22Rv1 (cell line): ENCODE measurements at regions not wholly inside any gene's neighbourhood (a gene's known extent, or its start where the extent isn't known, plus 50 kb on each side); places are given as distances from the start of the nearest gene placed in this dataset.
A peak's percentile ranks its signal among the peaks of the same experiment; 100 is the strongest.

ENCODE experiments used
- H3K27ac ChIP-seq: fragments of 450-650 bp; 2 replicates; pipeline ENCODE4 v1.5.1; 2017
- CTCF ChIP-seq: fragments of 450-650 bp; IDR thresholded peaks from 2 replicates; pipeline ENCODE4 v1.5.1; 2017; ENCODE audit warnings: mild to moderate bottlenecking
- ZFX ChIP-seq: fragments of 450-650 bp; IDR thresholded peaks from 2 replicates; pipeline ENCODE4 v1.6.1; 2017; ENCODE audit warnings: antibody characterized with exemption, borderline replicate concordance

- no peak for TF ChIP-seq ZFX
- TF ChIP-seq CTCF, result no peak
- H3K27ac ChIP-seq, result peak overlapping the region; percentile 61
Observed at GRCh38 chr10:112082120-112082519, 101.4 kb downstream of the GPAM start.

GRCh38 chr10:112083472-112083871, 100.1 kb downstream of the GPAM start:
- TF ChIP-seq CTCF (no peak), ZFX (no peak)
- H3K27ac ChIP-seq, result peak overlapping the region; percentile 61; the same call in 1 of the 2 replicates

- TF ChIP-seq ZFX (no peak), CTCF (no peak)
- H3K27ac ChIP-seq, result no peak overlapping the region
Observed at GRCh38 chr10:112087953-112088456, 95.6 kb downstream of the GPAM start.

GRCh38 chr10:112091703-112092102, 91.9 kb downstream of the GPAM start:
- no peak overlapping the region for H3K27ac ChIP-seq
- TF ChIP-seq ZFX (no peak), CTCF (no peak)

- no peak for TF ChIP-seq ZFX
- no peak for TF ChIP-seq CTCF
- no peak overlapping the region for H3K27ac ChIP-seq
Observed at GRCh38 chr10:112092519-112092918, 91.0 kb downstream of the GPAM start.

- H3K27ac ChIP-seq, result no peak overlapping the region
- TF ChIP-seq ZFX (no peak), CTCF (no peak)
Observed at GRCh38 chr10:112094984-112095383, 88.6 kb downstream of the GPAM start.

- TF ChIP-seq CTCF (no peak), ZFX (no peak)
- no peak overlapping the region for H3K27ac ChIP-seq
Observed at GRCh38 chr10:112095731-112096130, 87.8 kb downstream of the GPAM start.
